SU-DHL-6 (cell line): ENCODE measurements at regions not wholly inside any gene's neighbourhood (a gene's known extent, or its start where the extent isn't known, plus 50 kb on each side); places are given as distances from the start of the nearest gene placed in this dataset.

Experiments used
- H2AFZ ChIP-seq: fragments of 200-600 bp; sonication (generic); 2 replicates; pipeline ENCODE4 v1.6.1; 2014; ENCODE audit warnings: low read depth, mild to moderate bottlenecking, moderate library complexity, mixed read lengths, antibody characterized with exemption, low read length; ENCODE audit not compliant: severe bottlenecking
- H3F3A ChIP-seq: fragments of 200-600 bp; shearing (Covaris generic); 2 replicates; pipeline ENCODE4 v1.6.0; 2016; ENCODE audit warnings: antibody characterized with exemption, mild to moderate bottlenecking; ENCODE audit not compliant: insufficient read depth
- H3K27ac ChIP-seq: fragments of 200-600 bp; sonication (generic); 2 replicates; pipeline ENCODE4 v1.5.1; 2016; ENCODE audit warnings: low read depth, mild to moderate bottlenecking, low read length, moderate library complexity, mixed read lengths
- H3K27me3 ChIP-seq: fragments of 200-600 bp; sonication (generic), shearing (Covaris generic); 2 replicates; pipeline ENCODE4 v1.6.0; 2014; ENCODE audit warnings: mild to moderate bottlenecking, low read length
- H3K36me3 ChIP-seq: fragments of 200-600 bp; sonication (generic); 2 replicates; pipeline ENCODE4 v1.6.1; 2014; ENCODE audit warnings: mild to moderate bottlenecking, low read length, mixed read lengths
- H3K4me2 ChIP-seq: fragments of 300-600, 200-600 bp; shearing (Covaris generic), sonication (generic); 2 replicates; pipeline ENCODE4 v1.6.0; 2014; ENCODE audit warnings: low read length, low read depth, mild to moderate bottlenecking; ENCODE audit not compliant: poor library complexity, severe bottlenecking
- H3K4me3 ChIP-seq: fragments of 200-600 bp; sonication (generic); 2 replicates; pipeline ENCODE4 v1.5.1; 2014; ENCODE audit warnings: antibody characterized with exemption, low read length, mild to moderate bottlenecking, mixed read lengths; ENCODE audit not compliant: insufficient read depth, poor library complexity, severe bottlenecking
- H3K79me2 ChIP-seq: fragments of 200-600 bp; sonication (generic); 2 replicates; pipeline ENCODE4 v1.6.1; 2014; ENCODE audit warnings: mild to moderate bottlenecking, low read length, moderate library complexity; ENCODE audit not compliant: insufficient read depth
- H3K9ac ChIP-seq: fragments of 200-600 bp; sonication (generic); 2 replicates; pipeline ENCODE4 v1.7.0; 2014; ENCODE audit warnings: mild to moderate bottlenecking, low read length
- H3K9me2 ChIP-seq: fragments of 200-600 bp; sonication (generic); replicated peaks from 2 replicates; pipeline ENCODE4 v1.6.1; 2014; ENCODE audit warnings: low read length; ENCODE audit not compliant: insufficient read depth
- H3K9me3 ChIP-seq: fragments of 200-600 bp; sonication (generic); 2 replicates; pipeline ENCODE4 v1.6.1; 2014; ENCODE audit warnings: low read length, mixed read lengths; ENCODE audit not compliant: insufficient read depth
- H4K20me1 ChIP-seq: fragments of 200-600 bp; sonication (generic); 2 replicates; pipeline ENCODE4 v1.6.1; 2014; ENCODE audit warnings: low read depth, mild to moderate bottlenecking, antibody characterized with exemption, low read length, moderate library complexity, mixed read lengths
- EZH2phosphoT487 ChIP-seq: fragments of 200-600 bp; sonication (generic), shearing (Covaris generic); conservative IDR thresholded peaks from 2 replicates; pipeline ENCODE4 v1.6.1; 2018; ENCODE audit warnings: mild to moderate bottlenecking, antibody characterized with exemption, low read length, moderate library complexity, mixed read lengths
- TF ChIP-seq, protein P1 (sequence below): fragments of 200-600 bp; sonication (generic); IDR thresholded peaks from one replicate; pipeline ENCODE4 v1.5.1; 2017; ENCODE audit warnings: antibody characterized with exemption, mild to moderate bottlenecking, low read length, moderate library complexity; ENCODE audit not compliant: insufficient read depth, poor library complexity, severe bottlenecking

DNA sequence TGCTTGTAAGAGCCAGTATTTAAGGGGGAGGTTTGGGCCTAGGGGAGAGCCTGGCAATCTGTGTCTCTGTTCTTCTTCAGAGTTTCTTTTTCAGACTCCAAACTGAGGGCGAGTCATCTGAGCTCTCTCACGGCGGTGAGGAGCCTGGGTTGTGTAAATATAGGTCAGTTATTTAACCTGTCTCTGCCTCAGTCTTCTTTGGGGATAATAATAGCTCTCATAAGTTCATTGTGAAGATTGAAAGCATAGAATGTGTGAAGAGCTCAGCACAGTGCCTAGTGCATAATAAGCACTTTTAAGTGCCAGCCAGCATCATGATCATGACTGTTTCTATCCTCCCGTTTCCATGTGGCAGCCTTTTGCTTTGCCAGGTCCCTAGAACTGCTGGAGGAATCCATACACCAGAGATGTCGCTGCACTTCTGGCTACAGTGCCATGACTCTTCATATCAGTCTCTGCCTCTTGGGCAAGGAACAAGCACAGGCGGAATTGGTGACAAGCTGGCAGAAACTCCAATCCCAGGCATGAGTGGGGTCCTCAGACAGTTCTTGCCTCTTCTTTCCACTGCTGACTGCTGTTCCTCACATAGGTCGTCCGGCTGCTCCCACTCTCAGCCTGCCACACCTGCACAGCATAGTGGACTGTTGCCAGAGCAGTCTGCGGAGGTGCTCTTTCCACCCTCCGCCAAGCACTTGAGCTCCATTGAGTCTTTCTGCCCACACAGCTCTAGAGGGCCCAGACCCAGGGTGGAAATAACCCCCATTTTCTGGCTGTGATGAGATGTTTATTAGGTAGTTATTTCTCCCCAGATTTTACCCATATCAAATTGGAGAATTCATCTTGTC is 103.7 kb upstream of the MAML3 start:
- no peaks in the 10 kb centered on the region for H4K20me1 ChIP-seq

DNA sequence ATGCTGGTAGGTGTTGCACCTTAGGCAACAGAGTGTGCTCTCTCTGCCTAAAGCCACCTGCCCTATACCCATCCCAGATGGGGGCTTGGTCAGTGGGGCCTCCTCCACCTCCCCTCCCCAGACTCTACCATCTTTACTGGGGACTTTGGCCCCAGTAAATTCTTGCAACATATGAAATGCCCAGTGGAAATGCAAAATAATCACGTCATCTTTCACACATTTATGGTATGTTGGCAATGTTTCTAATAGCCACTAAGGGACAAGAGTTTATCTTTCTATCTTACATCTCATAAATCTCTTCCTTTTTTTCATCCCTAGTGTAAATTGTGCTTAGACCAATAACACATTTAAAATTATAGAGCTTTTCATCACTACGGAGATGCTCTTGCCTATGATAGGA is 103.0 kb upstream of the MAML3 start:
- Histone ChIP-seq H3K27ac (no peak overlapping the region), H2AFZ (no peak overlapping the region), H3F3A (no peaks in the 10 kb centered on the region), H3K9me2 (no peaks in the 10 kb centered on the region), H3K36me3 (no peaks in the 10 kb centered on the region), H3K9me3 (no peaks in the 10 kb centered on the region), H4K20me1 (no peaks in the 10 kb centered on the region), H3K4me2 (no peak overlapping the region), H3K9ac (no peak overlapping the region), H3K79me2 (no peaks in the 10 kb centered on the region), H3K4me3 (no peak overlapping the region), H3K27me3 (no peaks in the 10 kb centered on the region)
- TF ChIP-seq EZH2phosphoT487: no peak
- TF ChIP-seq, protein P1, sequence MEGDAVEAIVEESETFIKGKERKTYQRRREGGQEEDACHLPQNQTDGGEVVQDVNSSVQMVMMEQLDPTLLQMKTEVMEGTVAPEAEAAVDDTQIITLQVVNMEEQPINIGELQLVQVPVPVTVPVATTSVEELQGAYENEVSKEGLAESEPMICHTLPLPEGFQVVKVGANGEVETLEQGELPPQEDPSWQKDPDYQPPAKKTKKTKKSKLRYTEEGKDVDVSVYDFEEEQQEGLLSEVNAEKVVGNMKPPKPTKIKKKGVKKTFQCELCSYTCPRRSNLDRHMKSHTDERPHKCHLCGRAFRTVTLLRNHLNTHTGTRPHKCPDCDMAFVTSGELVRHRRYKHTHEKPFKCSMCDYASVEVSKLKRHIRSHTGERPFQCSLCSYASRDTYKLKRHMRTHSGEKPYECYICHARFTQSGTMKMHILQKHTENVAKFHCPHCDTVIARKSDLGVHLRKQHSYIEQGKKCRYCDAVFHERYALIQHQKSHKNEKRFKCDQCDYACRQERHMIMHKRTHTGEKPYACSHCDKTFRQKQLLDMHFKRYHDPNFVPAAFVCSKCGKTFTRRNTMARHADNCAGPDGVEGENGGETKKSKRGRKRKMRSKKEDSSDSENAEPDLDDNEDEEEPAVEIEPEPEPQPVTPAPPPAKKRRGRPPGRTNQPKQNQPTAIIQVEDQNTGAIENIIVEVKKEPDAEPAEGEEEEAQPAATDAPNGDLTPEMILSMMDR: no peak

More for the DNA sequence above, 103.7 kb upstream of the MAML3 start:
- Histone ChIP-seq H2AFZ (no peak overlapping the region), H3K36me3 (no peaks in the 10 kb centered on the region), H3K9me3 (no peaks in the 10 kb centered on the region), H3K9me2 (no peaks in the 10 kb centered on the region), H3K4me3 (no peak overlapping the region), H3K9ac (no peak overlapping the region), H3K79me2 (no peaks in the 10 kb centered on the region), H3K27ac (no peak overlapping the region), H3K27me3 (no peaks in the 10 kb centered on the region), H3K4me2 (no peak overlapping the region), H3F3A (no peaks in the 10 kb centered on the region)
- no peak for TF ChIP-seq EZH2phosphoT487
- TF ChIP-seq, protein P1: no peak

DNA sequence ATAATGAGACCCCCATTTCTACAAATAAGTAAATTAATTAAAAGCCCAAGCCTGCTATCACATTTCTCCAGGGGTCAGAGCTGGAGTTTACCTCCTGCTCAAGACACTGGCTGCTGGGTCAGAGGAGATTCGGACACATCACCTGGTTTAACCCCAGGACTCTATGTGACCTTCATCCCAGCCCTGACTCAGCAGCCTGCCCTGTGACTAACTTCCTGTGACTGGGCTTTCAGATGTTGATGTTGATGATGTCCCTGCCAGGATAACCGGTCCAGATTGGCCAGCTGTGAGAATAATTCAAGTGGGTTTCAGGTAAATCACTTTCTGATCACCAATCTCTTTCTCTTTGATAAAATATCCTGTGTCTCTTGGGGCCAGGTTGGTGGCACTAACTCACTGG is 102.4 kb upstream of the MAML3 start:
- no peaks in the 10 kb centered on the region for H4K20me1 ChIP-seq
- H3K4me3 ChIP-seq: no peak overlapping the region
- no peaks in the 10 kb centered on the region for H3K27me3 ChIP-seq
- no peaks in the 10 kb centered on the region for H3K79me2 ChIP-seq
- no peak overlapping the region for H3K4me2 ChIP-seq
- H3K9me2 ChIP-seq: no peaks in the 10 kb centered on the region
- no peaks in the 10 kb centered on the region for H3K9me3 ChIP-seq
- no peaks in the 10 kb centered on the region for H3F3A ChIP-seq
- H3K36me3 ChIP-seq: no peaks in the 10 kb centered on the region
- TF ChIP-seq, protein P1: no peak
- no peak for TF ChIP-seq EZH2phosphoT487
- H3K27ac ChIP-seq: no peak overlapping the region
- no peak overlapping the region for H3K9ac ChIP-seq
- no peak overlapping the region for H2AFZ ChIP-seq
